ENCODE measurements at regions not wholly inside any gene's neighbourhood (a gene's known extent, or its start where the extent isn't known, plus 50 kb on each side); places are given as distances from the start of the nearest gene placed in this dataset.

DNA sequence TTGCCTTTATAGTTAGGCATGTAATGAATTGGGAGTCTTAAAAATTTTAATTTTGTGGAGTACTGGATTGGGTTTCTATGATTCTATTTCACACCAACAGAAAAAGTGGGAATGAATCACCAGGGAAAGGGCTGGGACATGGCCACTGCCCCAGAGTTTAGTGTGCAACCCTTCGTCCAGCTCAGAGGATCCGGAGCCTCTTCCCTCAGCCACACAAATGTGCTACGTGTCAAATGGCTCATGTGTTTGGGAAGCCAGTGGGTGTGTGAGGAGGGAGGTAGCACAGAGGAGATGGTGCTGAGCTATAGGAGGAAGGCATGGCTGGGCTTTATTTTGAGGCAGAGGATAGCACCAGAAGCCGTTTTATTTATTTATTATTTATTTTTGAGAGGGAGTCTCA lies 247.3 kb downstream of the SIPA1L2 start:
- FAIRE-seq, result no peak
- TF ChIP-seq, protein P1, sequence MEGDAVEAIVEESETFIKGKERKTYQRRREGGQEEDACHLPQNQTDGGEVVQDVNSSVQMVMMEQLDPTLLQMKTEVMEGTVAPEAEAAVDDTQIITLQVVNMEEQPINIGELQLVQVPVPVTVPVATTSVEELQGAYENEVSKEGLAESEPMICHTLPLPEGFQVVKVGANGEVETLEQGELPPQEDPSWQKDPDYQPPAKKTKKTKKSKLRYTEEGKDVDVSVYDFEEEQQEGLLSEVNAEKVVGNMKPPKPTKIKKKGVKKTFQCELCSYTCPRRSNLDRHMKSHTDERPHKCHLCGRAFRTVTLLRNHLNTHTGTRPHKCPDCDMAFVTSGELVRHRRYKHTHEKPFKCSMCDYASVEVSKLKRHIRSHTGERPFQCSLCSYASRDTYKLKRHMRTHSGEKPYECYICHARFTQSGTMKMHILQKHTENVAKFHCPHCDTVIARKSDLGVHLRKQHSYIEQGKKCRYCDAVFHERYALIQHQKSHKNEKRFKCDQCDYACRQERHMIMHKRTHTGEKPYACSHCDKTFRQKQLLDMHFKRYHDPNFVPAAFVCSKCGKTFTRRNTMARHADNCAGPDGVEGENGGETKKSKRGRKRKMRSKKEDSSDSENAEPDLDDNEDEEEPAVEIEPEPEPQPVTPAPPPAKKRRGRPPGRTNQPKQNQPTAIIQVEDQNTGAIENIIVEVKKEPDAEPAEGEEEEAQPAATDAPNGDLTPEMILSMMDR (IDR thresholded peaks at IDR 0.05; ENCODE audit: insufficient read depth, missing control alignments), result no peak
- DNase-seq (ENCODE audit: insufficient read length, low spot score), result no peak

DNA sequence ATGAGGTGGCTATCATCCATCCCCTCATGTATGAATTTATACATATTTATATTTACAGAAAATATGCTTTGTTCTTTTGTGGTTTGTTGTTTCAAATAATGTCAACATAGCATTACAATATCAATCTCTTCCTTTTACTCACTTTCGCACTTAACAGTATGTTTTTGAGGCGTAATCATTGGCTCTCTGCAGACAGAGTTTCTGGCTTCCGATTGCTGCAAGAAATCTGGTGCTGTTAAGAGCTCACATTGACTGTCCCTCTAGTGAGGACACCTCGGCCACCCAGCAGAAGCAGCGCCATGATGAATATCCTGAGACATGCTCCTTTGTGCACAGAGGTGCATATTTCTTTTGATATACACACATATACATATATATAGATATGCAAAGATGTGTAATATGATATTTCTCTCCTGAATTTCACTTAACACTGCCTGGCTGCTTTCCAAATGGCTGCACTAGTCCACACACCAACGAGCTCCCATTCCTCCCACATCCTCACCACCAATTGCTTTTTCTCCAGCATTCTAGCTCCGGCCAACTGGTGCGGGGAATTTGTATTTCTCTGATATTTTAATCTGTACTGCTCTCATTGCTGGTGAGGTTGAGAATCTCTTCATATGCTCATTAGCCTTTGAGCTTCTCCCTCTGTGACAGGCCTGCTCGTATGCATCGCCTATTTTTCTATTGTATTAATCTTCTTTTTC lies 248.4 kb downstream of the SIPA1L2 start:
- no peak for DNase-seq (ENCODE audit: insufficient read length, low spot score)
- FAIRE-seq, result no peak
- TF ChIP-seq, protein P1 (IDR thresholded peaks at IDR 0.05; ENCODE audit: insufficient read depth, missing control alignments), result no peak

DNA sequence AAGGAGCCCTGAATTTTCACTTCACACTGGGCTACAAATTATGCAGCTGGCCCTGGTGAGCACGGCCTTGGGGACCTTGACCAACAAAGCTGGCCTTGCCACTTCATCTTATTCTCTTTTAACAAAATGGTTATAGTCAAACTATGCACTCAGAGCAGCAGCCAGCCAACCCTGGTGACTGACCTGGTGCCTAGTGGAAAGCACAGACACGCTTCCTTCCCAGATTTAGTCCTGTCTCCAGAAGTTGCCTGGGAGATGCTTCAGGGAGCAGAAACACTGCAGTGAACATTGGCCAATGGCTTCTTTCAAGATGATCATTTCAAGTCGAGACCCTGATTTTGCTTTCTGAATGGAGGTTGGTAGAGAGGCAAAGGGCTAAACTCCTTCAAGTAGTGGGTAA lies 249.3 kb downstream of the SIPA1L2 start:
- TF ChIP-seq, protein P1 (IDR thresholded peaks at IDR 0.05; ENCODE audit: insufficient read depth, missing control alignments), result no peak
- DNase-seq (ENCODE audit: insufficient read length, low spot score), result no peak
- no peak for FAIRE-seq

DNA sequence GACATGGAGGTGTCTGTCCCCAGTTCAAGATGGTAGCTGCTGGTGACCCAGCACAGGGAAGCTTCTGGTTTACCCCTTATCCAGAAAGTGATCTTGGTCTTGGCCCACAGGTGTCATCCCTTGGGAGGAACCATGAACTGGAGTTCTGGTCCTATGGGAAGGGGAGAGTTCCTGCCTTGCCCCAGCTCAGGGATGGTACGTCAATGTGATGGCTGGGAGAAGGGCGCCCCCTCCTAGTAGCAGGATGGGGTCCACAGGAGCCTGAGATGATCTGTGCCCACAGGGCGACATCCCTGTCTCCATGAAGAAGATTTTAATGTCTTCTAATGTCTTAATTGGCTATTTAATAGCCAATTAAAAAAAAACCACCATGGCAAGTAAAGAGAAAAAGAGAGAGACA lies 249.8 kb downstream of the SIPA1L2 start:
- no peak for FAIRE-seq
- TF ChIP-seq, protein P1 (IDR thresholded peaks at IDR 0.05; ENCODE audit: insufficient read depth, missing control alignments), result no peak

DNA sequence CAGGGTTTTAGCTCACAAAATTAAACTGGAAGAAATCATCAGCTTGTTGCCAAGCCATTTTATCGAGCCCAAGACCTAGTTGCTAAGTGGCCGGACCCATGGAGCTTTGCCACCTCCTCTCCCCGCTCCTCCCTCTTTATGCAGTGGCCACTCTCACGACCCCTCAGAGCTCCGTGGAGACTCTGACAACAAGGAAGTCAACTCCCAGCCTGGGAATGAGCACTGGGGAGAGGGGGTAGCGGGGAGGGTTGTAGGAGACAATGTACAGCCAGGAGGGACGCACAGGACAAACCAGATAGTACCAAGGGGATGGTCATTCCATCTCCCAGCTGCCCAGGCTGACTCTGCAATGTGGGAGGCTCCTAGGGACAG lies 250.9 kb downstream of the SIPA1L2 start:
- TF ChIP-seq, protein P1 (IDR thresholded peaks at IDR 0.05; ENCODE audit: insufficient read depth, missing control alignments), result no peak
- DNase-seq (ENCODE audit: insufficient read length, low spot score), result no peak
- FAIRE-seq, result no peak

More for the DNA sequence above, 249.8 kb downstream of the SIPA1L2 start:
- DNase-seq (ENCODE audit: insufficient read length, low spot score), result no peak

DNA sequence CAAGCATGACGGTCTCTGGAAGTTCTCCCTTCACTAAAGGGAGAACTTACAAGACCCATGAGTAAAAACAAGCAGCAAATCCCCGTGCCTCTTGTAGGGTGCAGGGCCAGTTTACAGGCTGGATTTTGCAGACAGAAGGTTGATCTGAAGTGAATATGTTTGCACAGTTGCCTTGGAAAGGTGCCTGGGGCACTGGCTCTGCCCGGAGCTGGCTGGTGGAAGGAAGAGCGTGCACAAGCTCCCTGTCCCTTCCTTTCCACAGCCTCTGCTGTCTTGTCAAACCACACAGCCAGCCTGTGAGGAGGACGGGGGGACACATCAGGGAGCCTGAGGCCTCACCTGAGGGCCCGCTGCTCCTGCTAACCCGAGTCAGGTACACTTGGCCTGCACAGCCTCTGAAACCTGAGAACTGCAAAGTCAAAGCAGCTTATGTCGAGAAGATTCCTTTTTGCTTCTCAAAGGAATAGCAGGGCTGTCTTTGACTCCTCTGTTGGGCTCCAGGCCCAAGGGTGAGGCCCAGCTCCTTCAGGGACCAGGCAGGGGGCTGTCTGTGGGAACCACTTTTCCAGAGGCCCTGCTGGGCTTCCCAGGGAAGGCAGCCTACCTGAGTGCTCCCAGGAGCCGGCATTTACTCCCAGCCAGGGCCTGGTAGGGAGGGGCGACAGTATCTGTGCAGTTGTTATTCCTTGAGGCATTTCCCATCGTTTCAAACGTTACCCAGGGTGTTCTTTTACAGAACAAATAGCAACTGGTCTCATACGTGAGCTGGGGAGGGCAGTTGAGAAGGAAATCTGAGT lies 251.5 kb downstream of the SIPA1L2 start:
- TF ChIP-seq, protein P1 (IDR thresholded peaks at IDR 0.05; ENCODE audit: insufficient read depth, missing control alignments), result no peak
- DNase-seq (ENCODE audit: insufficient read length, low spot score) (no peak), FAIRE-seq (no peak)

DNA sequence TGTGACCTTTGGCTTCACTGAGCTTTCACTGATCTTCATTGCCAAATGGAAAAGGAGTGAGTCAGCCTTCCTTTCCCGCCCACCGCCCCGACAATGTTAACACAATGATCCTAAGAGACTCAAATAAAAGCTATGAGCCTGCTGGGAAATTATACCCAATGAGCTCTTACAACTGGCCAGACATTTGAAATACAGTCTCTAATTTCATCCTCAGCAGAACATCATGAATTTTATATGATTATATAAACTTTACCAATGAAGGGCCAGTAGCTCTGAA lies 252.5 kb downstream of the SIPA1L2 start:
- TF ChIP-seq, protein P1 (IDR thresholded peaks at IDR 0.05; ENCODE audit: insufficient read depth, missing control alignments), result no peak
- FAIRE-seq (no peak), DNase-seq (ENCODE audit: insufficient read length, low spot score) (no peak)

Data from D721Med (cell line).